B cell (primary cell): ENCODE measurements at regions not wholly inside any gene's neighbourhood (a gene's known extent, or its start where the extent isn't known, plus 50 kb on each side); places are given as distances from the start of the nearest gene placed in this dataset.

Experiments
- ATAC-seq: fragments of 200-7000 bp; cut with Tn5 transposase; one replicate; pipeline ENCODE4 v1.10.0; 2021; ENCODE audit warnings: low read depth, mild to moderate bottlenecking, moderate number of reproducible peaks, moderate library complexity
- CTCF ChIA-PET: fragments of 350-600 bp; sonication (Branson Sonifier 250); formaldehyde crosslinking; loops from one replicate; lab custom pipeline; 2021; ENCODE audit warnings: antibody characterized with exemption, inconsistent platforms; lab: Charles Lee
- POLR2A ChIA-PET: fragments of 350-600 bp; sonication (Branson Sonifier 250); formaldehyde crosslinking; loops from one replicate; lab custom pipeline; 2021; ENCODE audit warnings: antibody characterized with exemption; lab: Charles Lee
- DNase-seq: peaks from one replicate; pipeline ENCODE4 v3.0.0; 2013
- H2AFZ ChIP-seq: 2 replicates; pipeline ENCODE4 v1.6.1; 2012; ENCODE audit warnings: mild to moderate bottlenecking, low read depth, low read length; ENCODE audit not compliant: insufficient read depth, poor library complexity, severe bottlenecking
- H3K27ac ChIP-seq, 2 donors: 1 replicate in 1 of 2; 2 replicates in 1 of 2; pipeline ENCODE4 v1.5.1; 2012 to 2013; ENCODE audit warnings: low read length in 2 of 2, mild to moderate bottlenecking in 2 of 2, moderate library complexity in 1 of 2
- H3K27me3 ChIP-seq, 4 experiments: fragments of 200-600 bp in 1 of 4; sonication (generic) in 1 of 4; replicated peaks in 1 of 4; 1 replicate in 2 of 4; 2 replicates in 2 of 4; pipeline versions ENCODE4 v1.6.1 to v1.7.0; 2013 to 2016; ENCODE audit warnings: low read length in 3 of 4, mild to moderate bottlenecking in 2 of 4, mixed read lengths in 1 of 4, moderate library complexity in 1 of 4; ENCODE audit not compliant: insufficient read depth in 4 of 4, control insufficient read depth in 3 of 4; ENCODE audit errors: control extremely low read depth in 1 of 4
- H3K36me3 ChIP-seq, 2 experiments: replicated peaks in 1 of 2; 1 replicate in 1 of 2; 2 replicates in 1 of 2; pipeline versions ENCODE4 v1.6.1 to v1.7.1; 2013; ENCODE audit warnings: low read length in 1 of 2; ENCODE audit not compliant: insufficient read depth in 2 of 2, control insufficient read depth in 1 of 2; ENCODE audit errors: control extremely low read depth in 1 of 2, extremely low read depth in 1 of 2
- H3K4me1 ChIP-seq, 2 donors: fragments of 200-600 bp in 1 of 2; sonication (generic) in 1 of 2; 1 replicate in 1 of 2; 2 replicates in 1 of 2; pipeline versions ENCODE4 v1.5.1 to v1.6.1; 2013 to 2017; ENCODE audit warnings: low read length in 2 of 2; ENCODE audit not compliant: control insufficient read depth in 2 of 2, insufficient read depth in 2 of 2
- H3K4me2 ChIP-seq: replicated peaks from 2 replicates; pipeline ENCODE3; 2012; ENCODE audit warnings: mild to moderate bottlenecking, low read depth, low read length; ENCODE audit not compliant: poor library complexity, severe bottlenecking
- H3K4me3 ChIP-seq, 5 experiments: fragments of 200-600 bp in 1 of 5; sonication (generic) in 1 of 5; 1 replicate in 3 of 5; 2 replicates in 2 of 5; pipeline versions ENCODE4 v1.5.1 to v1.7.0; 2011 to 2016; ENCODE audit warnings: low read length in 4 of 5, mild to moderate bottlenecking in 4 of 5, low read depth in 2 of 5, control low read depth in 1 of 5, moderate library complexity in 1 of 5; ENCODE audit not compliant: insufficient read depth in 1 of 5; ENCODE audit errors: control extremely low read depth in 1 of 5, extremely low read depth in 1 of 5
- H3K79me2 ChIP-seq: fragments of 200-600 bp; sonication (generic); one replicate; pipeline ENCODE4 v1.6.0; 2016; ENCODE audit warnings: low read length; ENCODE audit not compliant: control insufficient read depth, insufficient read depth
- H3K9ac ChIP-seq: fragments of 200-600 bp; sonication (generic); 2 replicates; pipeline ENCODE4 v1.6.1; 2017; ENCODE audit warnings: mild to moderate bottlenecking, low read length, moderate library complexity
- H3K9me3 ChIP-seq, 3 donors: one replicate each; pipeline versions ENCODE4 v1.6.1 to v1.7.1; 2013; ENCODE audit warnings: low read length in 2 of 3; ENCODE audit not compliant: control insufficient read depth in 2 of 3, insufficient read depth in 1 of 3; ENCODE audit errors: control extremely low read depth in 1 of 3
- H4K20me1 ChIP-seq: 2 replicates; pipeline ENCODE4 v1.6.0; 2012; ENCODE audit warnings: mild to moderate bottlenecking, low read length; ENCODE audit not compliant: insufficient read depth, control insufficient read depth, poor library complexity, severe bottlenecking
- H3K27ac Mint-ChIP-seq: one replicate; pipeline ENCODE4 v1.8.0; 2021; ENCODE audit warnings: mixed read lengths
- H3K27me3 Mint-ChIP-seq: one replicate; pipeline ENCODE4 v1.8.0; 2021; ENCODE audit warnings: mixed read lengths
- H3K4me1 Mint-ChIP-seq: one replicate; pipeline ENCODE4 v1.8.0; 2021; ENCODE audit warnings: mixed read lengths
- H3K4me3 Mint-ChIP-seq: one replicate; pipeline ENCODE4 v1.8.0; 2021; ENCODE audit warnings: mixed read lengths
- H3K9me3 Mint-ChIP-seq: one replicate; pipeline ENCODE4 v1.8.0; 2022; ENCODE audit warnings: mixed read lengths; ENCODE audit not compliant: insufficient read depth
- CTCF ChIP-seq: fragments of 200-600 bp; IDR thresholded peaks from one replicate; pipeline ENCODE4 v1.8.0; 2022; ENCODE audit warnings: antibody characterized with exemption, mild to moderate bottlenecking
- EZH2 ChIP-seq: IDR thresholded peaks from 2 replicates; pipeline ENCODE4 v1.6.1; 2012; ENCODE audit warnings: borderline replicate concordance, low read depth, mild to moderate bottlenecking, moderate library complexity, low read length; ENCODE audit not compliant: insufficient read depth, poor library complexity, severe bottlenecking
- WGBS: methylation state at CpG from one replicate; pipeline ENCODE4 v1.1.5; 2013; ENCODE audit warnings: missing lambda C conversion rate; ENCODE audit not compliant: insufficient coverage; 5-methylcytosine and 5-hydroxymethylcytosine counted together
- intact Hi-C: fragments of 100-400 bp; cut with micrococcal nuclease; formaldehyde crosslinking; loops from one replicate; pipeline ENCODE4 v1.10.0; 2022

DNA sequence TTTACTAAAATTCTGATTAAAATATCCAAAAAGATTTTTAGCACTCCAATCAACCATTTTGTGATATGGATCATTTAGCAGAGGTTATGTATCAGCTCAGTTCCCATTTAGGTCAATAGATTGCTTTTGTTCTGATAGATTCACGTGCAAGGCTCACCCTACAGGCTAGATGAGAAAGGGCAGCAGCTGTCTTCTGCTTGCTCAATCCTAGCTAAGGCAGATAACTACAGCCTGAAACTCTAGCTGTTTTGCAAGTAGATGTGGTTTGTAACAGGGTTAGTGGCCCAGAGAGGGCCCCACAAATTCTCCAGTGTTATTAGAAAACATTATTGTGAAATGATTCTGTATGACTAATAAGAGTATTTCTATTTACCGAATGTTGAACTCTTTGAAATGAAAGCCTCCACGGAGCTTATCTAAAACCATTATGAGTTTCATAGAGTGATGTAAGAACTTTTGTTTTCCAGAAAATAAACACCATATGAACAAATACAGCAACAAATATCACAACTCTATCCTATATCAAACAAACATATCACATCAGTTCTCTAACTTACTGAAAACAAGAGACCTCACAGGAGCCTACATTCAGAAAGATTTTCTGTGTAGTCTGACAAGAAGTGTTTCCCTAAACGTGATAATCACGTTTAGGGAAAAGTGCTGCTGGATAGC, 841.9 kb upstream of the ACO1 start:
- Histone ChIP-seq H3K9me3 (no peaks in the 10 kb centered on the region), H3K79me2 (no peaks in the 10 kb centered on the region), H3K27me3 (no peaks in the 10 kb centered on the region), H3K27ac (no peak overlapping the region), H3K4me1 (no peaks in the 10 kb centered on the region), H4K20me1 (no peaks in the 10 kb centered on the region), H2AFZ (no peak overlapping the region), H3K4me3 (no peak overlapping the region), H3K9ac (no peak overlapping the region), H3K36me3 (no peaks in the 10 kb centered on the region), H3K4me2 (no peak overlapping the region)
- Mint-ChIP-seq H3K4me1 (peaks cover 3% of the 10 kb centered on the region), H3K4me3 (no peak overlapping the region), H3K27me3 (no peaks in the 10 kb centered on the region), H3K27ac (no peak overlapping the region), H3K9me3 (no peaks in the 10 kb centered on the region)
- TF ChIP-seq CTCF (peak; percentile 40), EZH2 (no peak)
- DNase-seq: peak; percentile 22
- CTCF ChIA-PET: interaction anchor here (0.5 kb wide), 1 partner anchor 710 kb away, joined by 3 read pairs; no protein-coding TSS in a partner anchor
- POLR2A ChIA-PET: no interaction called here
- no peak for ATAC-seq
- 53% methylated on average over 1 of the region's 5 CpGs for WGBS
- intact Hi-C loops: no loop called here

- no peak for TF ChIP-seq EZH2
- no peak for TF ChIP-seq CTCF
- H3K27ac ChIP-seq: no peak overlapping the region
- H3K79me2 ChIP-seq: no peaks in the 10 kb centered on the region
- Mint-ChIP-seq H3K27me3 (no peaks in the 10 kb centered on the region), H3K4me1 (no peaks in the 10 kb centered on the region), H3K27ac (no peak overlapping the region), H3K4me3 (no peak overlapping the region), H3K9me3 (no peaks in the 10 kb centered on the region)
- intact Hi-C loops: no loop called here
- no peak overlapping the region for H3K4me3 ChIP-seq
- no peaks in the 10 kb centered on the region for H3K36me3 ChIP-seq
- no peaks in the 10 kb centered on the region for H3K27me3 ChIP-seq
- POLR2A ChIA-PET: no interaction called here
- H4K20me1 ChIP-seq: no peaks in the 10 kb centered on the region
- H3K9ac ChIP-seq: no peak overlapping the region
- H3K4me2 ChIP-seq: no peak overlapping the region
- CTCF ChIA-PET: no interaction called here
- H2AFZ ChIP-seq: no peak overlapping the region
- DNase-seq: no peak
- ATAC-seq: no peak
- no peaks in the 10 kb centered on the region for H3K4me1 ChIP-seq
- no peaks in the 10 kb centered on the region for H3K9me3 ChIP-seq
- WGBS: no CpG with 5 or more reads among the region's 2 CpGs
Measured at GRCh38 chr9:31554941-31555340, 829.5 kb upstream of the ACO1 start.
